ENCODE measurements at regions not wholly inside any gene's neighbourhood (a gene's known extent, or its start where the extent isn't known, plus 50 kb on each side); places are given as distances from the start of the nearest gene placed in this dataset.

GRCh38 chr7:91811641-91812040 is 68.9 kb downstream of the MTERF1 start:
- Mint-ChIP-seq H3K9me3 (no peaks in the 10 kb centered on the region), H3K27ac (no peak overlapping the region), H3K36me3 (ENCODE audit: low read depth) (no peaks in the 10 kb centered on the region), H3K4me1 (no peaks in the 10 kb centered on the region), H3K27me3 (no peaks in the 10 kb centered on the region), H3K4me3 (no peak overlapping the region)
- DNase-seq = no peak
- ChIA-PET POLR2A (no interaction called here), CTCF (interaction anchor here (1.8 kb wide), 1 partner anchor 17 kb away, joined by 6 read pairs; no protein-coding TSS in a partner anchor)

- POLR2A ChIA-PET = no interaction called here
- DNase-seq = no peak
- no peaks in the 10 kb centered on the region for H3K4me1 Mint-ChIP-seq
- CTCF ChIA-PET = interaction anchor here (1.2 to 1.8 kb wide), 2 partner anchors 16 to 36 kb away, joined by 3 to 6 read pairs; no protein-coding TSS in a partner anchor
- no peak overlapping the region for H3K4me3 Mint-ChIP-seq
- H3K36me3 Mint-ChIP-seq (ENCODE audit: low read depth) = no peaks in the 10 kb centered on the region
- peaks cover 3% of the 10 kb centered on the region for H3K9me3 Mint-ChIP-seq
- no peak overlapping the region for H3K27ac Mint-ChIP-seq
- H3K27me3 Mint-ChIP-seq = no peaks in the 10 kb centered on the region
Observed at GRCh38 chr7:91812388-91812787, 68.1 kb downstream of the MTERF1 start.

- H3K27me3 Mint-ChIP-seq = no peaks in the 10 kb centered on the region
- no peaks in the 10 kb centered on the region for H3K4me1 Mint-ChIP-seq
- POLR2A ChIA-PET = no interaction called here
- H3K4me3 Mint-ChIP-seq = no peak overlapping the region
- H3K36me3 Mint-ChIP-seq (ENCODE audit: low read depth) = no peaks in the 10 kb centered on the region
- no peak for DNase-seq
- CTCF ChIA-PET = no interaction called here
- H3K9me3 Mint-ChIP-seq = peaks cover 3% of the 10 kb centered on the region
- no peak overlapping the region for H3K27ac Mint-ChIP-seq
Observed at GRCh38 chr7:91814189-91814588, 66.3 kb downstream of the MTERF1 start.
